C1 segment of cervical spinal cord (tissue), 14 donors: ENCODE measurements at regions not wholly inside any gene's neighbourhood (a gene's known extent, or its start where the extent isn't known, plus 50 kb on each side); places are given as distances from the start of the nearest gene placed in this dataset.

Experiments used
- DNase-seq, 14 donors: peaks; one replicate each; lab custom pipeline; 2025; lab: John Stamatoyannopoulos, UW

DNA sequence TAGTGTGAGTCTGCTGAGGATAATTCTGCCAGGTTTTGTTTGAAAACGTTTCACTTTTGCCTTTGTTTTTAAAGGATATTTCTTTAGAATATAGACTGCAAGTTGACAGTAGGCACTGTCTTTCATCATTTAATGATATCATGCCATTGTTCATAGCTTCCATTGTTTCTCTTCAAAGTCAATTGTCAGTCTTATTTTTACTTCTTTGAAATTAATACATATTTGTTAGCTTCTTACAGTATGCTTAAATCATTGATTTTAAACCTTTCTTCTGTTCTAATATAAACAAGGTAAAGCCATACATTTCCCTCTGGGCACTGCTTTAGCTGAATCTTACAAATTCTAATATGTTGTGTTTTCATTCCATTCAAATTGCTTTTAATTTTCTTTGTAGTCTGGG, 62.3 kb upstream of the PARVA start:
- no peak for DNase-seq

DNA sequence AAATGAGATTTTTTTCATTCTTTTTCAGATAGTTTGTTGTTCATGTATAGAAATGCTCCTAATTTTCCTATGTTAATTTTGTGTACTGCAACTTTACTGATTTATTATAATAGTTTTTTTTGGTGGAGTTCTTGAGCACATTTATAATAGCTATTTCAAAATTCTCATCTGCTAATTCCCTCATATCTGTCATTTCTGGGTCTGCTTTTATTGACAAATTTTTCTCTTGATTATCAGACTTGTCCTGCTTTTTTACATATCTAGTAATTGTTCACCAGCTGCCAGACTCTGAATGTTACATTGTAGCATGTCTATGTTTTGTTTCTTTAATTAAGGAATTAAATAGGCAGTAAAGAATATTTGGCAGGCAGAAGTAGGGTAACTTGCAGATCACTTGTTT, 60.9 kb upstream of the PARVA start:
- no peak for DNase-seq

DNA sequence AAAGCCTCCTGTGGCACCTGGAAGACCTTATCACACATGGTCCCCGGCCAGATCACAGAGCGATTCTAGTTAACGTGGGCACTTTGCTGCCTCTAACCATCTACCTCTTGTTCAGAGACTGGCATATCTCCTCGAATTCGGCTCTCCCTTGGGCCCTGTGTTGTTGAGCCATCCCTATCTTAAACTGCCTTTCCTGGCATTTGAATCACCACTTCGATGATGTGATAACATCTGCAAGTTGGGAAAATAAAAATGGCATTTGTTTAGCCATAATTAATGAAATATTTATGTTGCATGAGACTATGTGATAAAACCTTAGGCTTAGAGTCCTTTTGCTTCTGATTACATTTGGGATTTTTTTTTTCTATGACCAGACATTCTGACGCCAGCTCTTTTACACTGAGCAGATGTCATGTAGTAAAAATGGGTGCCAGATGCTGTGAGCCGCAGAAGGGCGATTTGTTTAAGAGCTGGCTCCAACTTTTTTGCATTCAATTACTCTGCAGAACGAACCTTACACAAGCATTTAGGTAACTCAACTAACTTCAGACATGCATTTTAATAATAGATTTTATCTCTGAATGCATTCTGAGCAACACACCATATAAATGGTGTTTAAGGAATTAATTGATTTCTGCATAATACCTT, 58.5 kb upstream of the PARVA start:
- DNase-seq: peak in 1 of 14 donors; percentile 2

DNA sequence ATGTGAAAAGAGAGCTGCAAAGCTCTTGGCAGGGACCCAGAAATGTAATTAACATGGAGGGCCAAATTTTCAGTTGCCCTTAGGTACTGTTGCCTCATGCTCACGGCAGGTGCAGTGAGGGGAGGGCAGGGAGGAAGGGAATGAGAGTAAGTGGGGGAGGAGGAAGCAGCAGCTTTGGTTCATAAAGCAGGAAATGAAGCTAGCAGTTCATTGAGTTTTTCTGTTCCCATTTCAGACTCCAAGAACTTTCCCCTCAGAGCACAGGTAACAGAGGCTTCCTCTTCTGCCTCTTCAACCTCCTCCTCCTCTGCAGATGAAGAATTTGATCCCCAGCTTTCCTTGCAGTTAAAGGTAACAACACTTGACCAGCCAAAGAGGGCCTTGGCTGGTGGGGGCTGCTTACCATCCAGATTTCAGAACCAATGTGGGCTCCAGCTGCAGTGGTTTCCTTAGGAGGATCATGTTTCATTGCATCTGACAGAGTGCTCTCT, 57.9 kb upstream of the PARVA start:
- peak in 1 of 14 donors; percentile 2 for DNase-seq

DNA sequence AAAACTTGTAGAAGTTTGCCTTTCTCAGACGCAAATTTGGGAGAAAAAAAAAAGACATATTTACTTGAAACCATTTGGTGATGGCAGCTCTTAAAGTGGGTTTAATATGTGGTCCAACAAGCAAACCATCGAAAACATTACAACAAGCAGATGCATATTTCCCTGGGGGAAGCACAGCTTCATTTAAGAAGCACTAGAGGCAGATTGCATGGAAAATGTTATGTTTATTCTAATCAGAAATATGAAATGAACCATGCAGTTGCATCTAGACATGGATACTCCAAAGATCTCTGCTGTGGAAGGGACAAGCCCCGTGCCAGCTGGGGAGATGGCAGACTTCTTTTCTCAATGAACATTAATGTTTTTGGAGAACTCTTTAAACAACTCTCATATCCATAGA, 57.4 kb upstream of the PARVA start:
- no peak for DNase-seq

DNA sequence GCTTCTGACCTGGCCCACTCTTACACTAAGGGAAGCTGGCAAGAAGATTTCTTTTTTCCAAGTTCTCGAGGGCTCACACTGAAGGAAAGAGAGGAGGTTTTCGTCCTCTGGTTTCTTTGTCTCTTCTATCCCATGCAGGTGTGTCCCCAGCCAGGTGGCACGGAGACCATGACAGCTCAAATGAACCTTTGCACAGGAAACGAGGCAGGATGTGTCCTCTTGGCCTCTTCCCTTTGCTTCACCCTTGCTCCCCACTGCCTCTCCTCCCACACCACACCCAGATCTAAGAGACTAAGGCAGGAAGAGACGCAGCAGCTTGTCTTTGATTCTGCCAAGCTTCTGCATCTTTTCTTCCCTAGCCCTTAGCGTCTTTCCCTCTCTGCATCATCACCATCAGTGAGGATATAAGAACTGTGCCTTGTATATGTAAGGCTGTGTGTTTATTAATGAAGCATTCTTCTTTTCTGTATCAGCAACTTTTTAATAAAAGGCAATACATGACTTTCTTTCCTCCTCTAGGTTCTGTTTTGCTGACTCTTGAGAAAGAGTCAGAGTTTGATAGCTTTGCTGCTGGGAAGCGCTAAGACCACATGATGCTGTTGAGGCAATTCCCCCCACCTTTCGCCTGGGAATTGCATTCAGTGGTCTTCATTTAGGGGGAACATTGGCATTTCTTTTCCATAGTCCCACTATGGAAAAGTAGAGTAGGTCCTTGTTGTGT, 56.0 kb upstream of the PARVA start:
- no peak for DNase-seq

DNA sequence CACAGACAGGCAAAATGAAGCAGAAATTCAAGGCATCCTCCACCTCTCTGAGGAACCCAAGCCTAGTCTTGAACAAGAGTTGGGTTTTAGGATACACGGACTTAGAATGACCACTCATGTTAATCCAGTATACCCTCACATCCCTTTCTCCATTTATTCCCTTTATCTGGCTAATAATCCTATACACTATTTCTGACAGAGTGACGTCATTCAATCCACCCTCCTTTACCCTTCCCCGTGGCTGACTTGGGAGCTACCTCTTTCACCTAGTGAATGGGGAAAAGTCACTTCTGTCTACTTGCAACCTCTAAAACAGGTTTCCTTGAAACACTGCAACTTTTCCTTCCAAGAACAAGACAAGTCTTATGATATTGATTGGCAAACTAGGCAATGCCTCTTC, 52.8 kb upstream of the PARVA start:
- no peak for DNase-seq
